ENCODE measurements at regions not wholly inside any gene's neighbourhood (a gene's known extent, or its start where the extent isn't known, plus 50 kb on each side); places are given as distances from the start of the nearest gene placed in this dataset.

- ChIA-PET POLR2A (no interaction called here), CTCF (no interaction called here)
These were observed 915.1 kb upstream of the EEF2KMT start for GRCh38 chr16:6012716-6013115.

GRCh38 chr16:6009151-6009550 lies 911.6 kb upstream of the EEF2KMT start:
- ChIA-PET POLR2A (no interaction called here), CTCF (no interaction called here)

- POLR2A ChIA-PET = no interaction called here
- CTCF ChIA-PET = no interaction called here
These were observed 911.1 kb upstream of the EEF2KMT start for GRCh38 chr16:6008670-6009069.

- CTCF ChIA-PET = no interaction called here
- POLR2A ChIA-PET = no interaction called here
These were observed 895.8 kb upstream of the EEF2KMT start for GRCh38 chr16:5993356-5993755.

- CTCF ChIA-PET = interaction anchor here (1.3 kb wide), 1 partner anchor 141 kb away, joined by 3 read pairs; no protein-coding TSS in a partner anchor
- POLR2A ChIA-PET = no interaction called here
These were observed 885.4 kb upstream of the EEF2KMT start for GRCh38 chr16:5982979-5983378.

GRCh38 chr16:5979905-5980550 lies 882.4 kb upstream of the EEF2KMT start:
- POLR2A ChIA-PET = no interaction called here
- CTCF ChIA-PET = no interaction called here

GRCh38 chr16:5977329-5977728 lies 879.7 kb upstream of the EEF2KMT start:
- ChIA-PET CTCF (no interaction called here), POLR2A (no interaction called here)

GRCh38 chr16:5972747-5973146 lies 875.2 kb upstream of the EEF2KMT start:
- ChIA-PET POLR2A (no interaction called here), CTCF (no interaction called here)

- POLR2A ChIA-PET = no interaction called here
- CTCF ChIA-PET = no interaction called here
These were observed 874.3 kb upstream of the EEF2KMT start for GRCh38 chr16:5971924-5972323.

GRCh38 chr16:5971106-5971505 lies 873.5 kb upstream of the EEF2KMT start:
- POLR2A ChIA-PET = no interaction called here
- CTCF ChIA-PET = no interaction called here

GRCh38 chr16:5966004-5966403 lies 868.4 kb upstream of the EEF2KMT start:
- ChIA-PET POLR2A (no interaction called here), CTCF (no interaction called here)

- CTCF ChIA-PET = no interaction called here
- POLR2A ChIA-PET = no interaction called here
These were observed 867.7 kb upstream of the EEF2KMT start for GRCh38 chr16:5965321-5965720.

- CTCF ChIA-PET = no interaction called here
- POLR2A ChIA-PET = no interaction called here
These were observed 853.9 kb upstream of the EEF2KMT start for GRCh38 chr16:5951486-5951885.

GRCh38 chr16:5944971-5945370 lies 847.4 kb upstream of the EEF2KMT start:
- ChIA-PET POLR2A (no interaction called here), CTCF (no interaction called here)

GRCh38 chr16:5938607-5939006 lies 841.0 kb upstream of the EEF2KMT start:
- ChIA-PET CTCF (no interaction called here), POLR2A (no interaction called here)

GRCh38 chr16:5932906-5933305 lies 835.3 kb upstream of the EEF2KMT start:
- POLR2A ChIA-PET = no interaction called here
- CTCF ChIA-PET = no interaction called here

GRCh38 chr16:5928476-5929065 lies 831.0 kb upstream of the EEF2KMT start:
- CTCF ChIA-PET = interaction anchor here (0.6 kb wide), 1 partner anchor 100 kb away, joined by 3 read pairs; no protein-coding TSS in a partner anchor
- POLR2A ChIA-PET = no interaction called here

GRCh38 chr16:5925850-5926249 lies 828.3 kb upstream of the EEF2KMT start:
- ChIA-PET POLR2A (no interaction called here), CTCF (no interaction called here)

GRCh38 chr16:5922686-5923085 lies 825.1 kb upstream of the EEF2KMT start:
- POLR2A ChIA-PET = no interaction called here
- CTCF ChIA-PET = no interaction called here

GRCh38 chr16:5918567-5919130 lies 821.1 kb upstream of the EEF2KMT start:
- ChIA-PET CTCF (no interaction called here), POLR2A (no interaction called here)

GRCh38 chr16:5917436-5918195 lies 820.0 kb upstream of the EEF2KMT start:
- CTCF ChIA-PET = no interaction called here
- POLR2A ChIA-PET = no interaction called here
